ENCODE measurements at regions not wholly inside any gene's neighbourhood (a gene's known extent, or its start where the extent isn't known, plus 50 kb on each side); places are given as distances from the start of the nearest gene placed in this dataset.

DNA sequence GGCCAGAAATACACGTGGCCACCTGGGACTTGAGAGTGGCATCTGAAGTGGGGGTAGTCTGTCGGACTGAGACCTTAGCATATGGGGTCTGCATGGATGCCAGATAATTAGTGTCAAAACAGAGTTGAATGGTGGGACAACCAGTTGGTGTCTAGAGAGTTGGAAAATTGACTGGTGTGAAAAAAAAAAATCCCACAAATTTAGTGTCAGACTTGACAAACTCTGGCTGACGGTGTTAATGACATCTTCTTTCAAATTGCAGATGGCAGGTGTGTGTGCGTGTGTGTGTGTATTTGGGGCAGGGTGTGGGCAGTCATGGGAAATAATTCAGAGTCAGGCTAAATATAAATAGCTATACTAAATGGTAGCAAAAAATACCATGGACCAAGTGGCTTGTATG, 365.4 kb upstream of the RGPD4 start:
- no peaks in the 10 kb centered on the region for H3K9me3 ChIP-seq (ENCODE audit: insufficient read depth, low read length, severe bottlenecking)

DNA sequence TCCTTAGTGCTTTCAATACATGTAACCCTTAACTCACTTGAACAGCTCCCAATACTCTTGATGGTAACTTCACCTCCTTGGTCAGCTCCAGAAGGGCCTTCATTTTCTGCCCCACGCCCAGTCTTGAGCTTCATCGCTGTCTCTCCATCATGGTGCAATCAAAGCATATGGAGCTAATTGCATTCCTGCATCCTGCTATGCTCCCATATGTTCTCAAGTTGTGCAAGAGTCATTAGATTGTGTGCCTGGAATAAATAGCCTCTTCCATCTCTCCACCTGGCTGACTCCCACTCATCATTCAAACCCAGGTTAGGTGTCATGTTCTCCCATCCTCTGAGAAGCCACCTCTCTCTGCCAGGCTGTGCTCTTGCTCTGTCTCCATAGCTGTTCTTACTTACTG, 364.5 kb upstream of the RGPD4 start:
- H3K9me3 ChIP-seq (ENCODE audit: insufficient read depth, low read length, severe bottlenecking): no peaks in the 10 kb centered on the region
- no peaks in the 10 kb centered on the region for H3K4me1 ChIP-seq (ENCODE audit: insufficient read depth, low read length)
- no peaks in the 10 kb centered on the region for H3K36me3 ChIP-seq (ENCODE audit: insufficient read depth, low read length)
- TF ChIP-seq, protein P1, sequence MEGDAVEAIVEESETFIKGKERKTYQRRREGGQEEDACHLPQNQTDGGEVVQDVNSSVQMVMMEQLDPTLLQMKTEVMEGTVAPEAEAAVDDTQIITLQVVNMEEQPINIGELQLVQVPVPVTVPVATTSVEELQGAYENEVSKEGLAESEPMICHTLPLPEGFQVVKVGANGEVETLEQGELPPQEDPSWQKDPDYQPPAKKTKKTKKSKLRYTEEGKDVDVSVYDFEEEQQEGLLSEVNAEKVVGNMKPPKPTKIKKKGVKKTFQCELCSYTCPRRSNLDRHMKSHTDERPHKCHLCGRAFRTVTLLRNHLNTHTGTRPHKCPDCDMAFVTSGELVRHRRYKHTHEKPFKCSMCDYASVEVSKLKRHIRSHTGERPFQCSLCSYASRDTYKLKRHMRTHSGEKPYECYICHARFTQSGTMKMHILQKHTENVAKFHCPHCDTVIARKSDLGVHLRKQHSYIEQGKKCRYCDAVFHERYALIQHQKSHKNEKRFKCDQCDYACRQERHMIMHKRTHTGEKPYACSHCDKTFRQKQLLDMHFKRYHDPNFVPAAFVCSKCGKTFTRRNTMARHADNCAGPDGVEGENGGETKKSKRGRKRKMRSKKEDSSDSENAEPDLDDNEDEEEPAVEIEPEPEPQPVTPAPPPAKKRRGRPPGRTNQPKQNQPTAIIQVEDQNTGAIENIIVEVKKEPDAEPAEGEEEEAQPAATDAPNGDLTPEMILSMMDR (IDR thresholded peaks at IDR 0.05; ENCODE audit: borderline replicate concordance, extremely low read depth, low read length, poor library complexity, severe bottlenecking): no peak
- no peak for TF ChIP-seq EZH2 (IDR thresholded peaks at IDR 0.05; ENCODE audit: borderline replicate concordance, low read depth, low read length, severe bottlenecking)
- no peaks in the 10 kb centered on the region for H3K79me2 ChIP-seq (ENCODE audit: insufficient read depth, low read length)
- H4K20me1 ChIP-seq (ENCODE audit: insufficient read depth, low read length): no peaks in the 10 kb centered on the region
- no peak overlapping the region for H2AFZ ChIP-seq (ENCODE audit: low read depth, low read length)
- no peak overlapping the region for H3K27ac ChIP-seq (ENCODE audit: low read length)
- H3K4me2 ChIP-seq (ENCODE audit: insufficient read depth, low read length): no peak overlapping the region
- H3K27me3 ChIP-seq (ENCODE audit: insufficient read depth, low read length, poor library complexity): no peaks in the 10 kb centered on the region
- H3K4me3 ChIP-seq (ENCODE audit: low read depth in 1 of 2, low read length in 2 of 2): no peak overlapping the region
- DNase-seq (no peak), ATAC-seq (ENCODE audit: insufficient read depth, low read depth) (no peak)
- H3K9ac ChIP-seq (ENCODE audit: low read depth, low read length): no peak overlapping the region

More for the DNA sequence above, 365.4 kb upstream of the RGPD4 start:
- Histone ChIP-seq H3K4me1 (ENCODE audit: insufficient read depth, low read length) (no peaks in the 10 kb centered on the region), H3K4me3 (ENCODE audit: low read depth in 1 of 2, low read length in 2 of 2) (no peak overlapping the region), H3K27me3 (ENCODE audit: insufficient read depth, low read length, poor library complexity) (no peaks in the 10 kb centered on the region), H3K9ac (ENCODE audit: low read depth, low read length) (no peak overlapping the region), H4K20me1 (ENCODE audit: insufficient read depth, low read length) (no peaks in the 10 kb centered on the region), H3K79me2 (ENCODE audit: insufficient read depth, low read length) (no peaks in the 10 kb centered on the region), H3K4me2 (ENCODE audit: insufficient read depth, low read length) (no peak overlapping the region), H3K36me3 (ENCODE audit: insufficient read depth, low read length) (no peaks in the 10 kb centered on the region), H2AFZ (ENCODE audit: low read depth, low read length) (no peak overlapping the region), H3K27ac (ENCODE audit: low read length) (no peak overlapping the region)
- TF ChIP-seq, protein P1 (IDR thresholded peaks at IDR 0.05; ENCODE audit: borderline replicate concordance, extremely low read depth, low read length, poor library complexity, severe bottlenecking): no peak
- TF ChIP-seq EZH2 (IDR thresholded peaks at IDR 0.05; ENCODE audit: borderline replicate concordance, low read depth, low read length, severe bottlenecking): no peak
- no peak for DNase-seq
- ATAC-seq (ENCODE audit: insufficient read depth, low read depth): no peak

DNA sequence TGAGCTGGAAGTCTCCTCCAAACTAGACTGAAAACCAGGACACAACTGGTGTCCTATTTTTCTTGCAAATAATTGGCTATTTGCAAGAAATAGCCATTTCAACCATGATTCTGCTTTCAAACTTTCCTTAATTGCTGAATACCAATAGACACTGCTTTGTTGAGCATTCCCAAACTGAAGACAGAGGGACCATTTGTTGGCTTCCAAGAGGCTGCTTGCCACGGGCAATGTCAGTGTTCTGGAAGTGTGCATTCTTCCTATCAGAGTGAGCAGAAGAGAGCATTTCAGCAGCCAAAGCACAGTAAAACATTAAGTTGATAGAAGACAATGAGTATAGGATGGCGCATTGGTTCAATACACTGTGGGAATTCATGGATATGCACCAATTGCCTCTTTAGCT, 360.5 kb upstream of the RGPD4 start:
- H3K4me3 ChIP-seq (ENCODE audit: low read depth in 1 of 2, low read length in 2 of 2): no peak overlapping the region
- H3K4me1 ChIP-seq (ENCODE audit: insufficient read depth, low read length): no peaks in the 10 kb centered on the region
- no peaks in the 10 kb centered on the region for H3K27me3 ChIP-seq (ENCODE audit: insufficient read depth, low read length, poor library complexity)
- no peak for TF ChIP-seq EZH2 (IDR thresholded peaks at IDR 0.05; ENCODE audit: borderline replicate concordance, low read depth, low read length, severe bottlenecking)
- TF ChIP-seq, protein P1 (IDR thresholded peaks at IDR 0.05; ENCODE audit: borderline replicate concordance, extremely low read depth, low read length, poor library complexity, severe bottlenecking): no peak
- no peak overlapping the region for H3K9ac ChIP-seq (ENCODE audit: low read depth, low read length)
- H4K20me1 ChIP-seq (ENCODE audit: insufficient read depth, low read length): no peaks in the 10 kb centered on the region
- no peak for DNase-seq
- H3K4me2 ChIP-seq (ENCODE audit: insufficient read depth, low read length): no peak overlapping the region
- H3K27ac ChIP-seq (ENCODE audit: low read length): no peak overlapping the region
- no peak overlapping the region for H2AFZ ChIP-seq (ENCODE audit: low read depth, low read length)
- H3K9me3 ChIP-seq (ENCODE audit: insufficient read depth, low read length, severe bottlenecking): no peaks in the 10 kb centered on the region
- H3K36me3 ChIP-seq (ENCODE audit: insufficient read depth, low read length): no peaks in the 10 kb centered on the region
- H3K79me2 ChIP-seq (ENCODE audit: insufficient read depth, low read length): no peaks in the 10 kb centered on the region
- ATAC-seq (ENCODE audit: insufficient read depth, low read depth): no peak
